DND-41 (cell line): ENCODE measurements at regions not wholly inside any gene's neighbourhood (a gene's known extent, or its start where the extent isn't known, plus 50 kb on each side); places are given as distances from the start of the nearest gene placed in this dataset.
A peak's percentile ranks its signal among the peaks of the same experiment; 100 is the strongest.

Experiments used
- ATAC-seq: fragments of 200-7000 bp; cut with Tn5 transposase; 3 replicates; pipeline ENCODE4 v1.9.1; 2021; ENCODE audit warnings: low read depth; ENCODE audit not compliant: insufficient read depth
- DNase-seq: peaks from one replicate; pipeline ENCODE4 v3.0.0-alpha.2; 2020
- H2AFZ ChIP-seq: 2 replicates; pipeline ENCODE4 v1.6.0; 2012; ENCODE audit warnings: low read depth, low read length
- H3K27ac ChIP-seq: 2 replicates; pipeline ENCODE4 v1.5.1; 2012; ENCODE audit warnings: low read length, inconsistent platforms
- H3K27me3 ChIP-seq: fragments of 200-600 bp; sonication (generic); 2 replicates; pipeline ENCODE4 v1.6.0; 2012; ENCODE audit warnings: low read length, mild to moderate bottlenecking, inconsistent platforms; ENCODE audit not compliant: insufficient read depth, poor library complexity
- H3K36me3 ChIP-seq: 2 replicates; pipeline ENCODE4 v1.5.1; 2012; ENCODE audit warnings: low read length, inconsistent platforms; ENCODE audit not compliant: insufficient read depth
- H3K4me1 ChIP-seq: 2 replicates; pipeline ENCODE4 v1.5.1; 2012; ENCODE audit warnings: mild to moderate bottlenecking, low read length; ENCODE audit not compliant: insufficient read depth
- H3K4me2 ChIP-seq: 2 replicates; pipeline ENCODE4 v1.6.0; 2012; ENCODE audit warnings: mild to moderate bottlenecking, moderate library complexity, low read length, inconsistent platforms; ENCODE audit not compliant: insufficient read depth
- H3K4me3 ChIP-seq, 2 experiments: fragments of 200-600 bp in 1 of 2; shearing (Covaris generic) in 1 of 2; 2 replicates each; pipeline ENCODE4 v1.5.1; 2012 to 2016; ENCODE audit warnings: inconsistent platforms in 2 of 2, low read length in 2 of 2, mild to moderate bottlenecking in 2 of 2, low read depth in 1 of 2, moderate library complexity in 1 of 2
- H3K79me2 ChIP-seq: 2 replicates; pipeline ENCODE4 v1.6.0; 2012; ENCODE audit warnings: low read length, inconsistent platforms; ENCODE audit not compliant: insufficient read depth
- H3K9ac ChIP-seq: 2 replicates; pipeline ENCODE4 v1.6.0; 2012; ENCODE audit warnings: low read depth, mild to moderate bottlenecking, inconsistent platforms, low read length, moderate library complexity
- H3K9me3 ChIP-seq: 2 replicates; pipeline ENCODE4 v1.5.1; 2012; ENCODE audit warnings: low read length, moderate library complexity, mild to moderate bottlenecking, inconsistent platforms; ENCODE audit not compliant: insufficient read depth, severe bottlenecking
- H4K20me1 ChIP-seq: 2 replicates; pipeline ENCODE4 v1.6.0; 2012; ENCODE audit warnings: low read length; ENCODE audit not compliant: insufficient read depth
- EZH2 ChIP-seq: IDR thresholded peaks from 3 replicates; pipeline ENCODE4 v1.6.1; 2012; ENCODE audit warnings: borderline replicate concordance, low read depth, mild to moderate bottlenecking, moderate library complexity, low read length, inconsistent platforms; ENCODE audit not compliant: severe bottlenecking
- TF ChIP-seq, protein P1 (sequence below): IDR thresholded peaks from 2 replicates; pipeline ENCODE4 v1.5.1; 2012; ENCODE audit warnings: borderline replicate concordance, low read length, moderate library complexity, mild to moderate bottlenecking; ENCODE audit not compliant: poor library complexity, severe bottlenecking; ENCODE audit errors: extremely low read depth

- no peak overlapping the region for H2AFZ ChIP-seq
- H3K4me2 ChIP-seq = no peak overlapping the region
- H3K9ac ChIP-seq = no peak overlapping the region
- ATAC-seq = no peak
- H3K9me3 ChIP-seq = no peaks in the 10 kb centered on the region
- no peaks in the 10 kb centered on the region for H3K36me3 ChIP-seq
- no peak for TF ChIP-seq EZH2
- TF ChIP-seq, protein P1, sequence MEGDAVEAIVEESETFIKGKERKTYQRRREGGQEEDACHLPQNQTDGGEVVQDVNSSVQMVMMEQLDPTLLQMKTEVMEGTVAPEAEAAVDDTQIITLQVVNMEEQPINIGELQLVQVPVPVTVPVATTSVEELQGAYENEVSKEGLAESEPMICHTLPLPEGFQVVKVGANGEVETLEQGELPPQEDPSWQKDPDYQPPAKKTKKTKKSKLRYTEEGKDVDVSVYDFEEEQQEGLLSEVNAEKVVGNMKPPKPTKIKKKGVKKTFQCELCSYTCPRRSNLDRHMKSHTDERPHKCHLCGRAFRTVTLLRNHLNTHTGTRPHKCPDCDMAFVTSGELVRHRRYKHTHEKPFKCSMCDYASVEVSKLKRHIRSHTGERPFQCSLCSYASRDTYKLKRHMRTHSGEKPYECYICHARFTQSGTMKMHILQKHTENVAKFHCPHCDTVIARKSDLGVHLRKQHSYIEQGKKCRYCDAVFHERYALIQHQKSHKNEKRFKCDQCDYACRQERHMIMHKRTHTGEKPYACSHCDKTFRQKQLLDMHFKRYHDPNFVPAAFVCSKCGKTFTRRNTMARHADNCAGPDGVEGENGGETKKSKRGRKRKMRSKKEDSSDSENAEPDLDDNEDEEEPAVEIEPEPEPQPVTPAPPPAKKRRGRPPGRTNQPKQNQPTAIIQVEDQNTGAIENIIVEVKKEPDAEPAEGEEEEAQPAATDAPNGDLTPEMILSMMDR = no peak
- no peak overlapping the region for H3K27ac ChIP-seq
- peaks cover 37% of the 10 kb centered on the region for H3K27me3 ChIP-seq
- no peaks in the 10 kb centered on the region for H3K79me2 ChIP-seq
- no peak overlapping the region for H3K4me3 ChIP-seq
- no peaks in the 10 kb centered on the region for H3K4me1 ChIP-seq
- DNase-seq = no peak
- H4K20me1 ChIP-seq = no peaks in the 10 kb centered on the region
Observed at GRCh38 chr13:110773480-110773879, 60.0 kb downstream of the ING1 start.

DNA sequence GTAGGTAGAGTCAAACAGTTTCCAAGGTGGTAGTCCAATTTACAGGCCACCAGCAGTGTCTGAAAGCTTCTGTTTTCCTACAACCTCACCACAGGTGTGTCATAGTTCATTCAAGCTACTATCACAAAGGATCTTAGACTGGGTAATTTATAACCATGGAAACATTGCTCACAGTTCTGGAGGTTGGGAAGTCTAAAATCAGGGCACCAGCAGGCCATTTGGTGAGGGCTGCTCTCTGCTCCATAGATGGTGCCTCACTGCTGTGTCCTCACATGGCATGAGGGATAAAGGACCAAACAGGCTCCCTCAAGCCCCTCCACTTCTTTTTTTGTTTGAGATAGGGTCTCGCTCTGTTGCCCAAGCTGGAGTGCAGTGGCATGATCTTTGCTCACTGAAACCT, 60.6 kb downstream of the ING1 start:
- no peak overlapping the region for H3K27ac ChIP-seq
- H2AFZ ChIP-seq = no peak overlapping the region
- no peaks in the 10 kb centered on the region for H3K9me3 ChIP-seq
- DNase-seq = no peak
- no peak for ATAC-seq
- H4K20me1 ChIP-seq = no peaks in the 10 kb centered on the region
- H3K4me3 ChIP-seq = no peak overlapping the region
- H3K27me3 ChIP-seq = peaks cover 33% of the 10 kb centered on the region
- TF ChIP-seq EZH2 = no peak
- TF ChIP-seq, protein P1 = no peak
- no peak overlapping the region for H3K9ac ChIP-seq
- H3K79me2 ChIP-seq = no peaks in the 10 kb centered on the region
- H3K4me1 ChIP-seq = no peaks in the 10 kb centered on the region
- H3K36me3 ChIP-seq = no peaks in the 10 kb centered on the region
- H3K4me2 ChIP-seq = no peak overlapping the region

- ATAC-seq = no peak
- H3K4me3 ChIP-seq = no peak overlapping the region
- no peaks in the 10 kb centered on the region for H4K20me1 ChIP-seq
- no peak for DNase-seq
- H3K79me2 ChIP-seq = no peaks in the 10 kb centered on the region
- no peak overlapping the region for H3K9ac ChIP-seq
- H3K4me1 ChIP-seq = no peaks in the 10 kb centered on the region
- no peaks in the 10 kb centered on the region for H3K9me3 ChIP-seq
- no peak for TF ChIP-seq EZH2
- H3K36me3 ChIP-seq = no peaks in the 10 kb centered on the region
- no peak overlapping the region for H3K4me2 ChIP-seq
- H3K27me3 ChIP-seq = peaks cover 33% of the 10 kb centered on the region
- H2AFZ ChIP-seq = no peak overlapping the region
- H3K27ac ChIP-seq = no peak overlapping the region
Observed at GRCh38 chr13:110774490-110774889, 61.0 kb downstream of the ING1 start.

DNA sequence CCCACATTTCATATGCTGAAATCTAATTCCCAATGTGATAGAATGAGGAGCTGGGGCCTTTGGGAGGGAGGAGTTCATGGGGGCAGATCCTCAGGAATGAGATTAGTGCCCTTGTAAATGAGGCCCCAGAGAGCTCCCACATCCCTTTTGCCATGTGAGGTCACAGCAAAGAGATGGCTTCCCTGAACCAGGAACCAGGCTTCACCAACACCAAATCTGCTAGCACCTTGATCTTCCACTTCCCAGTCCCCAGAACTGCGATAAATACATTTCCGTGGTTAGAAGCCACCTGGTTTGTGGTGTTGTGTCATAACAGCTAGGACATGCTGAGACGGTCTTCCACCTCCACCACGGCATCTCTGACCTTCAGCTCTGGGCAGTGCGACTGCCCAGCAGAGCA, 62.1 kb downstream of the ING1 start:
- no peaks in the 10 kb centered on the region for H3K9me3 ChIP-seq
- no peak overlapping the region for H3K9ac ChIP-seq
- no peak overlapping the region for H3K4me3 ChIP-seq
- no peaks in the 10 kb centered on the region for H4K20me1 ChIP-seq
- H3K4me2 ChIP-seq = no peak overlapping the region
- no peaks in the 10 kb centered on the region for H3K4me1 ChIP-seq
- H3K36me3 ChIP-seq = no peaks in the 10 kb centered on the region
- DNase-seq (no peak), ATAC-seq (0 out of 3 replicates have a peak, but pooled peaks have one; percentile 27)
- peaks cover 33% of the 10 kb centered on the region for H3K27me3 ChIP-seq
- H3K27ac ChIP-seq = no peak overlapping the region
- H3K79me2 ChIP-seq = no peaks in the 10 kb centered on the region
- TF ChIP-seq EZH2 = no peak
- TF ChIP-seq, protein P1 = no peak
- H2AFZ ChIP-seq = no peak overlapping the region
